ENCODE measurements at regions not wholly inside any gene's neighbourhood (a gene's known extent, or its start where the extent isn't known, plus 50 kb on each side); places are given as distances from the start of the nearest gene placed in this dataset.
A peak's percentile ranks its signal among the peaks of the same experiment; 100 is the strongest.

- intact Hi-C loops (cut with DNase I; ENCODE audit: low total_unique reads), result no loop called here
- peak in 1 of 2 donors; percentile 6 for DNase-seq (ENCODE audit: low spot score in 2 of 2)
These were observed 925.8 kb upstream of the ZNF722 start for GRCh38 chr7:63072806-63073205.

GRCh38 chr7:63073286-63073685 lies 925.4 kb upstream of the ZNF722 start:
- DNase-seq (ENCODE audit: low spot score in 2 of 2), result peak in 1 of 2 donors; percentile 1
- intact Hi-C loops (cut with DNase I; ENCODE audit: low total_unique reads), result no loop called here
- 61 to 88% methylated on average over 2 of the region's 2 CpGs for WGBS, 2 donors
- no peak overlapping the region for H3K4me3 ChIP-seq (ENCODE audit: low read depth, poor library complexity, severe bottlenecking)
- no peak for TF ChIP-seq CTCF (IDR thresholded peaks at IDR 0.05)
- TF ChIP-seq POLR2A (IDR thresholded peaks at IDR 0.05), result no peak

More at GRCh38 chr7:63072806-63073205, 925.8 kb upstream of the ZNF722 start:
- TF ChIP-seq CTCF (IDR thresholded peaks at IDR 0.05) (no peak), POLR2A (IDR thresholded peaks at IDR 0.05) (no peak)
- 48 to 50% methylated on average over 5 of the region's 5 CpGs for WGBS, 2 donors
- no peak overlapping the region for H3K4me3 ChIP-seq (ENCODE audit: low read depth, poor library complexity, severe bottlenecking)

GRCh38 chr7:63073736-63074135 lies 924.9 kb upstream of the ZNF722 start:
- WGBS, 2 donors, result 38 to 80% methylated on average over 1 of the region's 1 CpG
- H3K4me3 ChIP-seq (ENCODE audit: low read depth, poor library complexity, severe bottlenecking), result no peak overlapping the region
- TF ChIP-seq CTCF (IDR thresholded peaks at IDR 0.05), result no peak
- intact Hi-C loops (cut with DNase I; ENCODE audit: low total_unique reads), result no loop called here
- peak in 1 of 2 donors; percentile 3 for DNase-seq (ENCODE audit: low spot score in 2 of 2)

DNA sequence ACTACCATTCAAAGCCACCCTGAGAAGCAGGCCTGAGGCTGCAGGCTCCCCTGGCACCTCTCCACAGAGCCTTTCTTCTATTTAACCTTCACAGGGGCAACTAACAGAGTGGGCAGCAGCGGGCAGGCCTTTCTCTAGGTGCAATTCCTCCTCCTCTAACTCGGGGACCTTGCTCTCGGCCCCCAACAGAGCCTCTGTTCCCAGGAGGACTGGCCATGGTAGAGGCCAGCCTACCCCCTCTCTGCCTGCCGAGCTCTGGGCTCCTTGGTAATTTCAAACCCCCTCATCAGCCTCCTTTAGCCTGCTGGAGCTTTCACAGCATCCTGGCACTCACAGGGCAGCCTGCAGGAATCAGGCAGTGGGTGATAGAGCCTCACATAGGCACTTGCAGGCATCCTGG lies 920.8 kb upstream of the ZNF722 start:
- peak in 1 of 2 donors; percentile 66 for DNase-seq (ENCODE audit: low spot score in 2 of 2)
- intact Hi-C loops (cut with DNase I; ENCODE audit: low total_unique reads), result no loop called here
- TF ChIP-seq CTCF (IDR thresholded peaks at IDR 0.05) (no peak), POLR2A (IDR thresholded peaks at IDR 0.05) (no peak)
- WGBS, 2 donors, result 42 to 54% methylated on average over 4 of the region's 4 CpGs
- no peak overlapping the region for H3K4me3 ChIP-seq (ENCODE audit: low read depth, poor library complexity, severe bottlenecking)

DNA sequence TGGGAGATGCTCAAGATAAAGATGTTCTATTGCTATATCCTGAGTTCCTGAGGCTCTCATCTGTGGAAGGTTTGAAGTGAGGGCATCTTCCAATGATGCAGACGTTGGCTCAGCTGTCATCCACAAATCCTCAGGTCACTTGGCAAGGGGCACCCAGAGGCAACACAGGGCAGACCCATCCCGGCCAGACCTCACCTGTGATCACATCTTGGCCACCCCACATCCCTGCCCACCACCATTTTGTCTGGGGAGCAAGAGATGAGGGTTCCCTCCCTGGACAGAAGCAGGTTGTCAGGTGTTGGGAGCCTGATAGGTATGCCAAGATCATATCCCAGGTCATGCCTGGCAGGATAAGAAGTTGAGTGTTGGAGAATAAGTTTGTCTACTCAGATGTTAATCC lies 918.2 kb upstream of the ZNF722 start:
- no peak overlapping the region for H3K4me3 ChIP-seq (ENCODE audit: low read depth, poor library complexity, severe bottlenecking)
- intact Hi-C loops (cut with DNase I; ENCODE audit: low total_unique reads), result no loop called here
- no peak for TF ChIP-seq CTCF (IDR thresholded peaks at IDR 0.05)
- no peak for TF ChIP-seq POLR2A (IDR thresholded peaks at IDR 0.05)
- 11% methylated on average over 1 to 2 of the region's 2 CpGs for WGBS, 2 donors
- peak in 1 of 2 donors; percentile 39 for DNase-seq (ENCODE audit: low spot score in 2 of 2)

DNA sequence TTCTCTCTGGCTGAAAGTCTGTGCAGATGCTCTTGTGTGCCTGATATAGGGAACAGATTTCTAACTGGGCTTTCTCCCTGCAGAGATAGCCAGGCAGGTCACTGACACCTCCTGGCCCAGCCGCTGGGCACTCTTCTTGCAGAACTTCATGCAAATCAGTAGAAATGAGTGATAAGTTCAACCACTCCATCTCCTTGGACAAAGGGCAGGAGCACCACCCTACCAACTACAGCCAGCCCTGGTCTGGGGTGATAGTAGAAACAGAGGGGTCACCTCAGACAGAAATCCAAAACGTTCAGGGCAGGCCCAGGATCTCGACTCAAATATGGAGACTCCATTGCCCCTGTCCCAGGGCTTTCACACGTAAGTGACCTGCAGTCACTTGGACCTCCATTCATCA lies 917.8 kb upstream of the ZNF722 start:
- intact Hi-C loops (cut with DNase I; ENCODE audit: low total_unique reads), result no loop called here
- H3K4me3 ChIP-seq (ENCODE audit: low read depth, poor library complexity, severe bottlenecking), result no peak overlapping the region
- 50 to 54% methylated on average over 4 of the region's 4 CpGs for WGBS, 2 donors
- no peak for DNase-seq (ENCODE audit: low spot score in 2 of 2)
- TF ChIP-seq CTCF (IDR thresholded peaks at IDR 0.05), result no peak
- no peak for TF ChIP-seq POLR2A (IDR thresholded peaks at IDR 0.05)
